ENCODE measurements at regions not wholly inside any gene's neighbourhood (a gene's known extent, or its start where the extent isn't known, plus 50 kb on each side); places are given as distances from the start of the nearest gene placed in this dataset.

- TF ChIP-seq CTCF (IDR thresholded peaks at IDR 0.05): no peak
- no peak for TF ChIP-seq POLR2A (IDR thresholded peaks at IDR 0.05)
These were observed 229.8 kb downstream of the FGFR2 start for GRCh38 chr10:121368347-121369025.
